ENCODE measurements at regions not wholly inside any gene's neighbourhood (a gene's known extent, or its start where the extent isn't known, plus 50 kb on each side); places are given as distances from the start of the nearest gene placed in this dataset.

GRCh38 chr7:136064627-136065237 lies 87.6 kb upstream of the MTPN start:
- DNase-seq (ENCODE audit: low read depth in 1 of 2, low spot score in 2 of 2) (no peak), FAIRE-seq (no peak)
- Histone ChIP-seq H3K14ac (ENCODE audit: insufficient read length) (no peak overlapping the region), H3K9ac (replicated peaks in 1 of 4; ENCODE audit: extremely low read depth in 1 of 4, low read depth in 3 of 4, low read length in 3 of 4) (no peak overlapping the region), H3K36me3 (ENCODE audit: control insufficient read depth in 2 of 4, insufficient read depth in 4 of 4, low read length in 3 of 4) (no peaks in the 10 kb centered on the region), H3K4me1 (replicated peaks in 1 of 4; ENCODE audit: control insufficient read depth in 3 of 4, insufficient read depth in 4 of 4, low read length in 3 of 4) (no peaks in the 10 kb centered on the region; a peak in 1 of 7 replicates), H2BK5ac (ENCODE audit: low read depth, low read length) (no peak overlapping the region), H3K4me3 (ENCODE audit: extremely low read depth in 1 of 4, insufficient read depth in 2 of 4, low read depth in 3 of 4, low read length in 4 of 4) (no peak overlapping the region), H3K79me2 (ENCODE audit: control insufficient read depth in 1 of 2, insufficient read depth in 2 of 2, low read length in 2 of 2) (no peaks in the 10 kb centered on the region), H3K23ac (ENCODE audit: insufficient read length) (no peak overlapping the region), H3K9me3 (ENCODE audit: insufficient read depth in 2 of 2, low read depth in 1 of 2, low read length in 1 of 2) (no peaks in the 10 kb centered on the region), H3K4me2 (ENCODE audit: insufficient read depth in 1 of 2, low read depth in 2 of 2, low read length in 2 of 2) (no peak overlapping the region), H4K91ac (replicated peaks; ENCODE audit: insufficient read length, low read length) (no peak overlapping the region), H2BK20ac (ENCODE audit: low read length) (no peak overlapping the region), H4K20me1 (replicated peaks in 1 of 2; ENCODE audit: control insufficient read depth in 1 of 2, insufficient read depth in 2 of 2, low read length in 2 of 2) (no peaks in the 10 kb centered on the region), H3K23me2 (ENCODE audit: low read depth, low read length) (no peaks in the 10 kb centered on the region), H3K27ac (ENCODE audit: low read depth, low read length) (no peak overlapping the region), H3K56ac (replicated peaks; ENCODE audit: insufficient read length, low read depth, low read length) (no peak overlapping the region), H4K8ac (ENCODE audit: extremely low read depth, insufficient read depth, low read length) (no peak overlapping the region), H2BK120ac (replicated peaks; ENCODE audit: low read depth, low read length) (no peak overlapping the region), H3K18ac (ENCODE audit: extremely low read depth, low read length) (no peak overlapping the region), H3K27me3 (replicated peaks in 1 of 4; ENCODE audit: control insufficient read depth in 3 of 4, extremely low read depth in 1 of 4, insufficient read depth in 3 of 4, low read length in 3 of 4) (no peaks in the 10 kb centered on the region), H4K5ac (ENCODE audit: insufficient read length, low read depth, low read length) (no peak overlapping the region), H2AK5ac (ENCODE audit: low read depth, low read length) (no peak overlapping the region), H3K4ac (replicated peaks; ENCODE audit: insufficient read length, low read depth, low read length) (no peak overlapping the region), H3K79me1 (ENCODE audit: low read depth, low read length) (no peaks in the 10 kb centered on the region), H2AFZ (ENCODE audit: low read length) (no peak overlapping the region), H2BK15ac (ENCODE audit: low read length) (no peak overlapping the region), H2BK12ac (ENCODE audit: low read depth, low read length) (no peak overlapping the region)
- no peak for TF ChIP-seq SUZ12 (IDR thresholded peaks at IDR 0.05; ENCODE audit: low read length)
- no peak for TF ChIP-seq TEAD4 (IDR thresholded peaks at IDR 0.05; ENCODE audit: low read depth, low read length)
- TF ChIP-seq, protein P1, sequence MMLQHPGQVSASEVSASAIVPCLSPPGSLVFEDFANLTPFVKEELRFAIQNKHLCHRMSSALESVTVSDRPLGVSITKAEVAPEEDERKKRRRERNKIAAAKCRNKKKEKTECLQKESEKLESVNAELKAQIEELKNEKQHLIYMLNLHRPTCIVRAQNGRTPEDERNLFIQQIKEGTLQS (IDR thresholded peaks at IDR 0.05; ENCODE audit: insufficient read depth, low read depth, low read length) = no peak
- ChIA-PET POLR2A (ENCODE audit: partially characterized antibody) (no interaction called here), CTCF (ENCODE audit: partially characterized antibody) (interaction anchor here (2.5 kb wide), 1 partner anchor 50 kb away, joined by 8 read pairs; no protein-coding TSS in a partner anchor)
